Panc1 (cell line): ENCODE measurements at regions not wholly inside any gene's neighbourhood (a gene's known extent, or its start where the extent isn't known, plus 50 kb on each side); places are given as distances from the start of the nearest gene placed in this dataset.

Experiments
- CTCF ChIP-seq: fragments of 450-650 bp; IDR thresholded peaks from 2 replicates; pipeline ENCODE4 v1.5.1; 2017; ENCODE audit warnings: mild to moderate bottlenecking
- POLR2AphosphoS5 ChIP-seq: IDR thresholded peaks from 2 replicates; pipeline ENCODE4 v1.6.1; 2012; ENCODE audit warnings: mild to moderate bottlenecking, low read depth, low read length, moderate library complexity

DNA sequence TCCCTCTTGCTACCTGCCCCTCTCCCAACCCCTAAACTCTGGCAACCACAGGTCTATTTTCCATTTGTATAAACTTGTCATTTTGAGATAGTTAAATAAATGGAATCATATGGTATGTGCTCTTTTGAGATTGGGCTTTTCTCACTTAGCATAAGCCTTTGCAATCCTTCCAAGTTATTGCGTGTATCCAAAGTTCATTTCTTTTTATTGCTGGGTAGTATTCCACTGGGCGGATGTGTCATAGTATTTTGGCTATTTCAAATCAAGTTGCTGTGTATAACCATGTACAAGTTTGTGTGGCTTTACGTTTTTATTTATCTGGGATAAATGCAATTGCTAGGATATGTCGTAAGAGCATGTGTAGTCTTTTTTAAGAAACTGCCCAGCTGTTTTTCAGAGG lies 55.5 kb upstream of the CUL3 start:
- TF ChIP-seq CTCF (no peak), POLR2AphosphoS5 (no peak)
